HepG2 (cell line): ENCODE measurements at regions not wholly inside any gene's neighbourhood (a gene's known extent, or its start where the extent isn't known, plus 50 kb on each side); places are given as distances from the start of the nearest gene placed in this dataset.
A peak's percentile ranks its signal among the peaks of the same experiment; 100 is the strongest.

Source experiments
- AHDC1 ChIP-seq: sonication (generic); formaldehyde crosslinking; IDR thresholded peaks from 2 replicates; pipeline ENCODE4 v1.5.1; 2020; ENCODE audit warnings: mild to moderate bottlenecking, missing genetic modification reagents, borderline replicate concordance
- FOXO1 ChIP-seq: sonication (generic); formaldehyde crosslinking; IDR thresholded peaks from 2 replicates; pipeline ENCODE4 v1.4.0; 2020; ENCODE audit warnings: missing genetic modification reagents
- GLI4 ChIP-seq: sonication (generic); formaldehyde crosslinking; IDR thresholded peaks from 2 replicates; pipeline ENCODE4 v1.5.1; 2020; ENCODE audit warnings: missing genetic modification reagents, mild to moderate bottlenecking, moderate library complexity, borderline replicate concordance
- HDAC1 ChIP-seq: sonication (generic); formaldehyde crosslinking; IDR thresholded peaks from 2 replicates; pipeline ENCODE4 v1.5.1; 2020; ENCODE audit warnings: mild to moderate bottlenecking, missing genetic modification reagents
- HDAC2 ChIP-seq: sonication (generic); formaldehyde crosslinking; IDR thresholded peaks from 2 replicates; pipeline ENCODE4 v1.4.0; 2020; ENCODE audit warnings: missing genetic modification reagents
- HMG20A ChIP-seq: IDR thresholded peaks from 2 replicates; pipeline ENCODE4 v1.6.1; 2016; ENCODE audit warnings: borderline replicate concordance
- HNF4A ChIP-seq: sonication (generic); formaldehyde crosslinking; IDR thresholded peaks from 2 replicates; pipeline ENCODE4 v1.4.0; 2020; ENCODE audit warnings: missing genetic modification reagents
- KLF11 ChIP-seq: IDR thresholded peaks from 2 replicates; pipeline ENCODE4 v1.6.1; 2016; ENCODE audit warnings: missing compliant biosample characterization
- MBD4 ChIP-seq: IDR thresholded peaks from 2 replicates; pipeline ENCODE4 v1.6.1; 2012; ENCODE audit warnings: low read length, inconsistent platforms, borderline replicate concordance
- MED1 ChIP-seq: sonication (generic); formaldehyde crosslinking; IDR thresholded peaks from 2 replicates; pipeline ENCODE4 v1.4.0; 2020; ENCODE audit warnings: missing genetic modification reagents
- NONO ChIP-seq, 2 experiments: fragments of 450-650 bp in 1 of 2; sonication (generic) in 1 of 2; formaldehyde crosslinking in 1 of 2; IDR thresholded peaks in 1 of 2; conservative IDR thresholded peaks in 1 of 2; 2 replicates each; pipeline versions ENCODE4 v1.6.1 to v1.8.0; 2017 to 2022; ENCODE audit warnings: mild to moderate bottlenecking in 1 of 2, missing genetic modification reagents in 1 of 2, moderate library complexity in 1 of 2
- NR2F2 ChIP-seq: IDR thresholded peaks from 2 replicates; pipeline ENCODE4 v1.6.1; 2012; ENCODE audit warnings: low read depth, inconsistent platforms, borderline replicate concordance
- RARA ChIP-seq: IDR thresholded peaks from 2 replicates; pipeline ENCODE4 v1.6.1; 2016; ENCODE audit warnings: missing genetic modification reagents, missing compliant biosample characterization
- RNF219 ChIP-seq: sonication (generic); formaldehyde crosslinking; IDR thresholded peaks from 2 replicates; pipeline ENCODE4 v1.5.0; 2020; ENCODE audit warnings: mild to moderate bottlenecking, missing genetic modification reagents
- RXRA ChIP-seq: sonication (generic); formaldehyde crosslinking; IDR thresholded peaks from 2 replicates; pipeline ENCODE4 v1.5.1; 2020; ENCODE audit warnings: missing genetic modification reagents
- RXRB ChIP-seq: IDR thresholded peaks from 2 replicates; pipeline ENCODE4 v1.6.1; 2016; ENCODE audit warnings: borderline replicate concordance, missing genetic modification reagents, missing compliant biosample characterization
- SOX5 ChIP-seq: IDR thresholded peaks from 2 replicates; pipeline ENCODE4 v1.6.1; 2016; ENCODE audit warnings: borderline replicate concordance
- SP4 ChIP-seq: sonication (generic); formaldehyde crosslinking; IDR thresholded peaks from 2 replicates; pipeline ENCODE4 v1.8.1; 2023; ENCODE audit warnings: mild to moderate bottlenecking, missing genetic modification reagents
- ZEB1 ChIP-seq: IDR thresholded peaks from 2 replicates; pipeline ENCODE4 v1.6.1; 2012; ENCODE audit warnings: mild to moderate bottlenecking, low read depth, inconsistent platforms; ENCODE audit not compliant: insufficient replicate concordance
- ZMAT3 ChIP-seq: sonication (generic); formaldehyde crosslinking; conservative IDR thresholded peaks from 2 replicates; pipeline ENCODE4 v1.7.0; 2021; ENCODE audit warnings: missing genetic modification reagents
- ZMYM2 ChIP-seq: sonication (generic); formaldehyde crosslinking; IDR thresholded peaks from 2 replicates; pipeline ENCODE4 v1.8.0; 2022; ENCODE audit warnings: mild to moderate bottlenecking, missing genetic modification reagents
- ZNF484 ChIP-seq: sonication (generic); formaldehyde crosslinking; IDR thresholded peaks from 2 replicates; pipeline ENCODE4 v1.5.1; 2020; ENCODE audit warnings: mild to moderate bottlenecking, low read depth, missing genetic modification reagents, borderline replicate concordance
- ZNF616 ChIP-seq: sonication (generic); formaldehyde crosslinking; IDR thresholded peaks from 2 replicates; pipeline ENCODE4 v1.5.0; 2020; ENCODE audit warnings: low read depth, mild to moderate bottlenecking, missing genetic modification reagents
- ZNF776 ChIP-seq: sonication (generic); formaldehyde crosslinking; IDR thresholded peaks from 2 replicates; pipeline ENCODE4 v1.4.0; 2020; ENCODE audit warnings: mild to moderate bottlenecking, missing genetic modification reagents

- TF ChIP-seq GLI4 (CRISPR knock-in tag) (no peak), HDAC2 (CRISPR knock-in tag) (0 out of 2 replicates have a peak, but pooled peaks have one; percentile 56), KLF11 (no peak), MBD4 (no peak), ZMYM2 (CRISPR knock-in tag) (peak; percentile 57; the same call in 1 of the 2 replicates), HMG20A (CRISPR knock-in tag) (peak; percentile 28; the same call in 1 of the 2 replicates), FOXO1 (CRISPR knock-in tag) (peak; percentile 39; the same call in 1 of the 2 replicates), RNF219 (CRISPR knock-in tag) (no peak), HNF4A (CRISPR knock-in tag) (peak; percentile 34; the same call in 1 of the 2 replicates), ZNF776 (CRISPR knock-in tag) (no peak), MED1 (CRISPR knock-in tag) (peak; percentile 46; the same call in 1 of the 2 replicates), ZNF484 (CRISPR knock-in tag) (no peak), NR2F2 (peak; percentile 66; the same call in 1 of the 2 replicates), ZMAT3 (CRISPR knock-in tag) (no peak), NONO (IDR thresholded peaks at IDR 0.05) (no peak), NONO (CRISPR knock-in tag; conservative IDR thresholded peaks at IDR 0.05) (no peak), SP4 (CRISPR knock-in tag) (no peak), SOX5 (peak; percentile 36; the same call in 1 of the 2 replicates), HDAC1 (CRISPR knock-in tag) (peak; percentile 60), RXRA (no peak), ZNF616 (CRISPR knock-in tag) (no peak), AHDC1 (peak; percentile 77; the same call in 1 of the 2 replicates), ZEB1 (no peak), RARA (CRISPR knock-in tag) (peak; percentile 73), RXRB (CRISPR knock-in tag) (peak; percentile 29; the same call in 1 of the 2 replicates)
Measured at GRCh38 chr9:81819859-81820546, 108.2 kb upstream of the SPATA31D4 start (continued).
